GM12878 (cell line): ENCODE measurements at regions not wholly inside any gene's neighbourhood (a gene's known extent, or its start where the extent isn't known, plus 50 kb on each side); places are given as distances from the start of the nearest gene placed in this dataset.

Source experiments
- ATAC-seq: fragments of 200-7000 bp; cut with Tn5 transposase; 3 replicates; pipeline ENCODE4 v1.9.1; 2020; ENCODE audit warnings: mild to moderate bottlenecking, moderate library complexity
- BruUV-seq: library from RNA; stranded (reverse); fragments of 400-500 nt; replicated peaks from 2 replicates; lab custom pipeline; 2021; lab: Mats Ljungman, UMichigan
- CTCF ChIA-PET: fragments of 300-600 bp; sonication (Branson Sonifier 250); formaldehyde crosslinking; extraction: SDS; loops from one replicate; lab custom pipeline; 2021; ENCODE audit warnings: inconsistent platforms; lab: Yijun Ruan, JAX
- POLR2A ChIA-PET: fragments of 350-600 bp; formaldehyde crosslinking; extraction: SDS; loops from one replicate; lab custom pipeline; 2021; ENCODE audit warnings: inconsistent platforms; lab: Charles Lee
- RAD21 ChIA-PET: fragments of 300-600 bp; sonication (Branson Sonifier 250); formaldehyde crosslinking; loops from one replicate; lab custom pipeline; 2023; ENCODE audit warnings: antibody characterized with exemption; ENCODE audit not compliant: unreplicated experiment; lab: Charles Lee
- SMC1A ChIA-PET: fragments of 300-600 bp; sonication (Branson Sonifier 250); formaldehyde crosslinking; loops from one replicate; lab custom pipeline; 2023; ENCODE audit not compliant: unreplicated experiment, uncharacterized antibody; lab: Charles Lee
- DNase-seq: peaks from one replicate; pipeline ENCODE4 v3.0.0-alpha.2; 2011; ENCODE audit warnings: low read depth, low spot score
- FAIRE-seq: peaks from 3 replicates; lab custom pipeline; 2011; peaks lifted over from hg19 to GRCh38; lab: Jason Lieb, UNC
- H2AFZ ChIP-seq: 2 replicates; pipeline ENCODE4 v1.6.0; 2011; ENCODE audit warnings: low read depth, low read length, control low read depth; ENCODE audit not compliant: control insufficient read depth
- H3K27ac ChIP-seq: 2 replicates; pipeline ENCODE4 v1.5.1; 2011; ENCODE audit warnings: control low read depth; ENCODE audit not compliant: control insufficient read depth, insufficient read depth
- H3K27me3 ChIP-seq, 2 experiments: replicated peaks in 1 of 2; 2 replicates each; pipeline versions ENCODE4 v1.6.0 to v1.6.1; 2011; ENCODE audit warnings: low read length in 1 of 2; ENCODE audit not compliant: control insufficient read depth in 2 of 2, insufficient read depth in 2 of 2
- H3K36me3 ChIP-seq, 2 experiments: 2 replicates each; pipeline ENCODE4 v1.5.1; 2011; ENCODE audit warnings: low read length in 1 of 2; ENCODE audit not compliant: control insufficient read depth in 2 of 2, insufficient read depth in 2 of 2
- H3K4me1 ChIP-seq: 2 replicates; pipeline ENCODE4 v1.6.1; 2011; ENCODE audit warnings: mild to moderate bottlenecking, low read length, moderate library complexity, mixed read lengths; ENCODE audit not compliant: control insufficient read depth, insufficient read depth
- H3K4me2 ChIP-seq: 2 replicates; pipeline ENCODE4 v1.6.0; 2011; ENCODE audit warnings: control low read depth; ENCODE audit not compliant: control insufficient read depth, insufficient read depth
- H3K4me3 ChIP-seq: fragments of 200-600 bp; sonication (generic); 2 replicates; pipeline ENCODE4 v1.5.1; 2016
- H3K79me2 ChIP-seq: 2 replicates; pipeline ENCODE4 v1.6.0; 2011; ENCODE audit warnings: low read length; ENCODE audit not compliant: control insufficient read depth, insufficient read depth
- H3K9ac ChIP-seq: 2 replicates; pipeline ENCODE4 v1.8.0; 2011; ENCODE audit warnings: low read length, control low read depth, mixed read lengths; ENCODE audit not compliant: control insufficient read depth, insufficient read depth
- H3K9me3 ChIP-seq: replicated peaks from 3 replicates; pipeline ENCODE4 v1.5.1; 2011; ENCODE audit warnings: mild to moderate bottlenecking, low read length; ENCODE audit not compliant: control insufficient read depth, insufficient read depth
- H4K20me1 ChIP-seq: 2 replicates; pipeline ENCODE4 v1.6.0; 2011; ENCODE audit not compliant: control insufficient read depth, insufficient read depth
- EZH2 ChIP-seq: IDR thresholded peaks from 2 replicates; pipeline ENCODE4 v1.6.1; 2012; ENCODE audit warnings: low read depth, mild to moderate bottlenecking, control low read depth, inconsistent platforms, low read length, borderline replicate concordance; ENCODE audit not compliant: control insufficient read depth
- MEF2A ChIP-seq: IDR thresholded peaks from 2 replicates; pipeline ENCODE4 v1.6.1; 2011; ENCODE audit warnings: low read depth, mild to moderate bottlenecking, low read length, moderate library complexity; ENCODE audit not compliant: insufficient read depth
- MYB ChIP-seq: fragments of 150-350 bp; IDR thresholded peaks from 2 replicates; pipeline ENCODE4 v1.6.1; 2014; ENCODE audit warnings: mild to moderate bottlenecking, low read depth, low read length, borderline replicate concordance
- NR2C1 ChIP-seq: fragments of 450-650 bp; IDR thresholded peaks from 2 replicates; pipeline ENCODE4 v1.6.1; 2017; ENCODE audit warnings: antibody characterized with exemption, mild to moderate bottlenecking, moderate library complexity
- RAD21 ChIP-seq: IDR thresholded peaks from 2 replicates; pipeline ENCODE4 v1.6.1; 2011; ENCODE audit warnings: mild to moderate bottlenecking, low read depth, low read length, moderate library complexity; ENCODE audit not compliant: insufficient read depth
- RAD51 ChIP-seq: fragments of 450-650 bp; IDR thresholded peaks from 2 replicates; pipeline ENCODE4 v1.6.1; 2016; ENCODE audit warnings: moderate library complexity, mild to moderate bottlenecking, inconsistent platforms
- SP1 ChIP-seq: IDR thresholded peaks from one replicate; pipeline ENCODE4 v1.6.1; 2011; ENCODE audit warnings: low read depth, low read length
- TARDBP ChIP-seq: IDR thresholded peaks from 2 replicates; pipeline ENCODE4 v1.6.1; 2016; ENCODE audit warnings: borderline replicate concordance
- TBL1XR1 ChIP-seq: IDR thresholded peaks from 2 replicates; pipeline ENCODE4 v1.6.1; 2012; ENCODE audit warnings: low read depth, low read length, improper control_type of control experiment
- YBX1 ChIP-seq: fragments of 450-650 bp; IDR thresholded peaks from 2 replicates; pipeline ENCODE4 v1.6.1; 2016; ENCODE audit warnings: antibody characterized with exemption
- ZBED1 ChIP-seq: IDR thresholded peaks from 2 replicates; pipeline ENCODE4 v1.6.1; 2016; ENCODE audit warnings: borderline replicate concordance
- ZZZ3 ChIP-seq: IDR thresholded peaks from 2 replicates; pipeline ENCODE4 v1.6.1; 2011; ENCODE audit warnings: low read depth; ENCODE audit not compliant: control insufficient read depth, insufficient read length
- WGBS: methylation state at CpG from one replicate; pipeline ENCODE4 v1.1.6; 2016; ENCODE audit warnings: low lambda C conversion rate; ENCODE audit not compliant: insufficient replicate concordance, insufficient coverage; ENCODE audit errors: missing lambda C conversion rate; 5-methylcytosine and 5-hydroxymethylcytosine counted together
- in situ Hi-C: fragments of 300-500 bp; cut with MboI; formaldehyde crosslinking; loops from 9 replicates; pipeline ENCODE4 v1.14.3; 2018; ENCODE audit warnings: mixed read lengths
- intact Hi-C: fragments of 100-400 bp; cut with micrococcal nuclease; formaldehyde crosslinking; loops from one replicate; pipeline ENCODE4 v1.14.2; 2022; ENCODE audit not compliant: unreplicated experiment
- TF ChIP-seq, protein P1 (sequence below): fragments of 450-650 bp; IDR thresholded peaks from 2 replicates; pipeline ENCODE4 v1.6.1; 2018; ENCODE audit warnings: borderline replicate concordance, mild to moderate bottlenecking; ENCODE audit not compliant: partially characterized antibody
- TF ChIP-seq, protein P2 (sequence below): IDR thresholded peaks from 2 replicates; pipeline ENCODE4 v1.6.1; 2011; ENCODE audit warnings: low read depth, low read length, improper control_type of control experiment, borderline replicate concordance
- TF ChIP-seq, protein P3 (sequence below): IDR thresholded peaks from 2 replicates; pipeline ENCODE4 v1.6.1; 2011; ENCODE audit warnings: low read depth, mild to moderate bottlenecking, low read length, moderate library complexity, borderline replicate concordance; ENCODE audit errors: extremely low read depth

DNA sequence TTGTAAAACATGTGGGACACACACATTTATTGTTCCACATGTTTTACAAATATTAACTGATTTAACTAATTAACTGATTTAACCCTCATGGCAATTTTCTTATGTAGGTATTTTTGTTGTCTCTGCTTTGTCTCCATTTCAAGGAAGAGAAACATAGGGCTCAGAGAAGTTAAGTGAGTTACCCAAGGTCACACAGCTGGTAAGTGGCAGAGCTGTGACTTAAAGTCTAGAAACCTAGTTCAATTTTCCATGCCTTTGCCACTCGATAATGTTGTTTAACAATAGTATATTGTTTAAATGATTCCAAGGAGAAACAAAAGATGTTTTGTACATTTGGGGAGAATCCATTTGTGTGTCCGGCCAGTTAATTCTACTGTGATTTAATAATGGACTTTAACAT is 284.1 kb upstream of the CDH5 start:
- FAIRE-seq: no peak
- Histone ChIP-seq H3K4me2 (no peak overlapping the region), H3K9ac (no peak overlapping the region), H3K27ac (no peak overlapping the region), H3K36me3 (no peaks in the 10 kb centered on the region), H4K20me1 (no peaks in the 10 kb centered on the region), H3K4me1 (no peaks in the 10 kb centered on the region), H3K79me2 (no peaks in the 10 kb centered on the region), H2AFZ (no peak overlapping the region), H3K4me3 (no peak overlapping the region), H3K27me3 (no peaks in the 10 kb centered on the region), H3K9me3 (no peaks in the 10 kb centered on the region)
- RAD21 ChIA-PET: no interaction called here
- SMC1A ChIA-PET: no interaction called here
- POLR2A ChIA-PET: no interaction called here
- TF ChIP-seq SP1 (no peak), MEF2A (no peak), YBX1 (no peak), EZH2 (no peak), MYB (no peak), ZBED1 (no peak), ZZZ3 (no peak), TARDBP (no peak), TBL1XR1 (no peak), NR2C1 (no peak), RAD51 (no peak), RAD21 (no peak)
- TF ChIP-seq, protein P1, sequence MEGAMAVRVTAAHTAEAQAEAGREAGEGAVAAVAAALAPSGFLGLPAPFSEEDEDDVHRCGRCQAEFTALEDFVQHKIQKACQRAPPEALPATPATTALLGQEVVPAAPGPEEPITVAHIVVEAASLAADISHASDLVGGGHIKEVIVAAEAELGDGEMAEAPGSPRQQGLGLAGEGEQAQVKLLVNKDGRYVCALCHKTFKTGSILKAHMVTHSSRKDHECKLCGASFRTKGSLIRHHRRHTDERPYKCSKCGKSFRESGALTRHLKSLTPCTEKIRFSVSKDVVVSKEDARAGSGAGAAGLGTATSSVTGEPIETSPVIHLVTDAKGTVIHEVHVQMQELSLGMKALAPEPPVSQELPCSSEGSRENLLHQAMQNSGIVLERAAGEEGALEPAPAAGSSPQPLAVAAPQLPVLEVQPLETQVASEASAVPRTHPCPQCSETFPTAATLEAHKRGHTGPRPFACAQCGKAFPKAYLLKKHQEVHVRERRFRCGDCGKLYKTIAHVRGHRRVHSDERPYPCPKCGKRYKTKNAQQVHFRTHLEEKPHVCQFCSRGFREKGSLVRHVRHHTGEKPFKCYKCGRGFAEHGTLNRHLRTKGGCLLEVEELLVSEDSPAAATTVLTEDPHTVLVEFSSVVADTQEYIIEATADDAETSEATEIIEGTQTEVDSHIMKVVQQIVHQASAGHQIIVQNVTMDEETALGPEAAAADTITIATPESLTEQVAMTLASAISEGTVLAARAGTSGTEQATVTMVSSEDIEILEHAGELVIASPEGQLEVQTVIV: no peak
- TF ChIP-seq, protein P2, sequence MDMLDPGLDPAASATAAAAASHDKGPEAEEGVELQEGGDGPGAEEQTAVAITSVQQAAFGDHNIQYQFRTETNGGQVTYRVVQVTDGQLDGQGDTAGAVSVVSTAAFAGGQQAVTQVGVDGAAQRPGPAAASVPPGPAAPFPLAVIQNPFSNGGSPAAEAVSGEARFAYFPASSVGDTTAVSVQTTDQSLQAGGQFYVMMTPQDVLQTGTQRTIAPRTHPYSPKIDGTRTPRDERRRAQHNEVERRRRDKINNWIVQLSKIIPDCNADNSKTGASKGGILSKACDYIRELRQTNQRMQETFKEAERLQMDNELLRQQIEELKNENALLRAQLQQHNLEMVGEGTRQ: no peak
- TF ChIP-seq, protein P3, sequence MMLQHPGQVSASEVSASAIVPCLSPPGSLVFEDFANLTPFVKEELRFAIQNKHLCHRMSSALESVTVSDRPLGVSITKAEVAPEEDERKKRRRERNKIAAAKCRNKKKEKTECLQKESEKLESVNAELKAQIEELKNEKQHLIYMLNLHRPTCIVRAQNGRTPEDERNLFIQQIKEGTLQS: no peak
- CTCF ChIA-PET: no interaction called here
- in situ Hi-C loops: no loop called here
- no peak for DNase-seq
- WGBS: 13% methylated on average over 2 of the region's 2 CpGs
- ATAC-seq: no peak
- intact Hi-C loops: no loop called here
- BruUV-seq: no TSS peak
